ENCODE measurements at regions not wholly inside any gene's neighbourhood (a gene's known extent, or its start where the extent isn't known, plus 50 kb on each side); places are given as distances from the start of the nearest gene placed in this dataset.

DNA sequence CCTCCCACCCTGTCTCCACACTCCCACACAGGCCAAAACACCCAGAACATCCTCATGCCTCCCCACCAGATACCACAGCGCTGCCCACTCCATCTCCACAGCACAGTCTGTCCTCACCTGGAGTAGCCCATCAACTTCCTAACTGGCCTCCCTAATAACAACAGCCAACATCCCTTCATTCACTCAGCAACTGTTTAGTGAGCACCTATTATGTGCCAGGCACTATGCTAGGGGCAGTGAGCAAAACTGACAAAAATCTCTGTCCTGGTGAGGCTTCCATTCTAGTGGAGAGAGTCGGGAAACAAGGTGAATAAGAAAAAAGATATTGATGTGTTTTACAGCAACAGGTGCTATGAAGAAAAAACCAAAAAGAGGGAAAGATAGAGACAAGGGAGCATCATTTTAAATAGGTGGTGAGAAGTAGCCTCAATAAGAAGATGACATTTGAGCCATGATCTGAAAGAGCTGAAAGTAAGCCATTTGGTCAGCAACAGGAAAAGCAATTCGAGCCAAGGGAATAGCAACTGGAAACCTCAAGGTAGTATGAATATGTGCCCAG, 523.9 kb downstream of the SHQ1 start:
- Histone ChIP-seq H3K4me3 (no peak overlapping the region), H3K27ac (no peak overlapping the region), H3K9me3 (no peaks in the 10 kb centered on the region), H3K4me1 (no peaks in the 10 kb centered on the region), H3K36me3 (no peaks in the 10 kb centered on the region), H3K27me3 (no peaks in the 10 kb centered on the region)
- 97% methylated on average over 3 of the region's 3 CpGs for WGBS (ENCODE audit: insufficient coverage, low coverage, low lambda C conversion rate, missing lambda C conversion rate)
- ATAC-seq (no peak), DNase-seq (no peak)
- TF ChIP-seq CTCF (IDR thresholded peaks at IDR 0.05) (no peak), POLR2A (IDR thresholded peaks at IDR 0.05) (no peak)
- intact Hi-C loops (cut with DNase I), result no loop called here

GRCh38 chr3:72323773-72324172, 524.5 kb downstream of the SHQ1 start:
- intact Hi-C loops (cut with DNase I), result no loop called here
- 68% methylated on average over 4 of the region's 6 CpGs for WGBS (ENCODE audit: insufficient coverage, low coverage, low lambda C conversion rate, missing lambda C conversion rate)
- ATAC-seq (peak in 2 of 4 donors; percentile 53 to 59), DNase-seq (peak in 1 of 3 donors; percentile 65)
- H3K36me3 ChIP-seq, result no peaks in the 10 kb centered on the region
- TF ChIP-seq POLR2A (IDR thresholded peaks at IDR 0.05) (no peak), CTCF (IDR thresholded peaks at IDR 0.05) (no peak)
- H3K27ac ChIP-seq, result no peak overlapping the region
- H3K9me3 ChIP-seq, result no peaks in the 10 kb centered on the region
- H3K27me3 ChIP-seq, result no peaks in the 10 kb centered on the region
- H3K4me3 ChIP-seq, result no peak overlapping the region
- peaks cover 0 to under 1% (median 0%) of the 10 kb centered on the region in 4 donors for H3K4me1 ChIP-seq

- no peak for TF ChIP-seq CTCF (IDR thresholded peaks at IDR 0.05)
- TF ChIP-seq POLR2A (IDR thresholded peaks at IDR 0.05), result no peak
- H3K36me3 ChIP-seq, result no peaks in the 10 kb centered on the region
- DNase-seq (no peak), ATAC-seq (no peak)
- H3K27me3 ChIP-seq, result no peaks in the 10 kb centered on the region
- H3K9me3 ChIP-seq, result no peaks in the 10 kb centered on the region
- intact Hi-C loops (cut with DNase I), result no loop called here
- no peak overlapping the region for H3K4me3 ChIP-seq
- WGBS (ENCODE audit: insufficient coverage, low coverage, low lambda C conversion rate, missing lambda C conversion rate), result 83% methylated on average over 6 of the region's 11 CpGs
- no peak overlapping the region for H3K27ac ChIP-seq
- H3K4me1 ChIP-seq, result peaks cover 0 to 13% (median 5%) of the 10 kb centered on the region in 4 donors
Observed at GRCh38 chr3:72322264-72322976, 525.8 kb downstream of the SHQ1 start.

DNA sequence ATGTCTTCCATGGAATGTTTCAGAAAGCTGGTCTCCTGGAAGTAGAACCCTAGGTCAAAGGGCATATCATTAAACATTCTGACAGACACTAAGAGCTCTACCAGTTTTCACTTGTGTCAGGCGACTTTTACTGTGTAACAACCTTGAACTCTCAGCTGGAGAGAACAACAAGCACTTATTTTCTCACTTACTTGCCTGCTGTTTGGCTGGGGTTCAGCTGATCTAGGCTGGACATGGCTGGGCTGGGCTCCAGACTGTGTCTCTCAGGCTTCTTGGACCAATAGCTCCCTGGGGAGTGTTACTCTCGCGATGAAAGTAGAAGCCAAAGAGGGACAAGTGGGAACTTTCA, 527.3 kb downstream of the SHQ1 start:
- TF ChIP-seq POLR2A (IDR thresholded peaks at IDR 0.05) (no peak), CTCF (IDR thresholded peaks at IDR 0.05) (no peak)
- H3K27ac ChIP-seq, result no peak overlapping the region
- H3K4me3 ChIP-seq, result no peak overlapping the region
- no peaks in the 10 kb centered on the region for H3K9me3 ChIP-seq
- H3K27me3 ChIP-seq, result no peaks in the 10 kb centered on the region
- DNase-seq (no peak), ATAC-seq (no peak)
- H3K36me3 ChIP-seq, result no peaks in the 10 kb centered on the region
- WGBS (ENCODE audit: insufficient coverage, low coverage, low lambda C conversion rate, missing lambda C conversion rate), result 50% methylated on average over 1 of the region's 3 CpGs
- intact Hi-C loops (cut with DNase I), result no loop called here
- peaks cover 0 to 18% (median 8%) of the 10 kb centered on the region in 4 donors for H3K4me1 ChIP-seq

All from right lobe of liver (tissue), 6 donors.